ENCODE measurements at regions not wholly inside any gene's neighbourhood (a gene's known extent, or its start where the extent isn't known, plus 50 kb on each side); places are given as distances from the start of the nearest gene placed in this dataset.

DNA sequence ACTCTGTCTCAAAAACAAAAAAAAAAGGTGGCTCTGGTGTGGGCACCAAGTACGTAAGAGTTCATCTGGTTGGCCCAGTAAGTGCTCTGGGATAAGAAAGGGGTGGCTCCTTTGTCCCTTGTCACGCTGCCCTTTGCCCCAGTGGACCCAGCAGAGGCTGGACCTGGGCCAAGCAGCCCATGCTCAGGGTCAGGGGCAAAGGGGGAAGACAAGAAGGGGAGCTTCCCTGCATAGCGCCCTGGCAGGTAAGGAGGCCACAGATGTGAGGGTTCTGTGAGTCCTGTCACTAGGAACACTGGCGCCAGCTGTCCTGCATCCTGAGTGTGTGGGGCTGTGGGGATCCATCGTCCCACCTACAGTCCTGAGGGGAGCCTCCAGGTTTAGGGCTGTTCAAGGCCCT lies 65.3 kb downstream of the GADD45G start:
- TF ChIP-seq, protein P1, sequence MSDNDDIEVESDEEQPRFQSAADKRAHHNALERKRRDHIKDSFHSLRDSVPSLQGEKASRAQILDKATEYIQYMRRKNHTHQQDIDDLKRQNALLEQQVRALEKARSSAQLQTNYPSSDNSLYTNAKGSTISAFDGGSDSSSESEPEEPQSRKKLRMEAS (IDR thresholded peaks at IDR 0.05) = no peak
- TF ChIP-seq EGR1 (IDR thresholded peaks at IDR 0.05) = no peak
- TF ChIP-seq TAF1 (IDR thresholded peaks at IDR 0.05; ENCODE audit: low read depth) = no peak
- no peak for TF ChIP-seq NFIC (IDR thresholded peaks at IDR 0.05)
- no peak for TF ChIP-seq TCF12 (IDR thresholded peaks at IDR 0.05; ENCODE audit: low read depth)
- TF ChIP-seq RAD21 (IDR thresholded peaks at IDR 0.05; ENCODE audit: low read depth) = no peak
- no peak for TF ChIP-seq ZBTB7A (IDR thresholded peaks at IDR 0.05; ENCODE audit: low read depth)
- TF ChIP-seq USF1 (IDR thresholded peaks at IDR 0.05) = no peak
- TF ChIP-seq FOXM1 (IDR thresholded peaks at IDR 0.05; ENCODE audit: borderline replicate concordance, low read depth) = no peak
- no peak for TF ChIP-seq TEAD4 (IDR thresholded peaks at IDR 0.05)
- no peak for TF ChIP-seq YY1 (IDR thresholded peaks at IDR 0.05; ENCODE audit: low read depth)
- no peak for TF ChIP-seq CREB1 (IDR thresholded peaks at IDR 0.05; ENCODE audit: low read depth)
- no peak for TF ChIP-seq CEBPB (IDR thresholded peaks at IDR 0.05)
- TF ChIP-seq EP300 (IDR thresholded peaks at IDR 0.05; ENCODE audit: borderline replicate concordance) = no peak
- TF ChIP-seq, protein P2, sequence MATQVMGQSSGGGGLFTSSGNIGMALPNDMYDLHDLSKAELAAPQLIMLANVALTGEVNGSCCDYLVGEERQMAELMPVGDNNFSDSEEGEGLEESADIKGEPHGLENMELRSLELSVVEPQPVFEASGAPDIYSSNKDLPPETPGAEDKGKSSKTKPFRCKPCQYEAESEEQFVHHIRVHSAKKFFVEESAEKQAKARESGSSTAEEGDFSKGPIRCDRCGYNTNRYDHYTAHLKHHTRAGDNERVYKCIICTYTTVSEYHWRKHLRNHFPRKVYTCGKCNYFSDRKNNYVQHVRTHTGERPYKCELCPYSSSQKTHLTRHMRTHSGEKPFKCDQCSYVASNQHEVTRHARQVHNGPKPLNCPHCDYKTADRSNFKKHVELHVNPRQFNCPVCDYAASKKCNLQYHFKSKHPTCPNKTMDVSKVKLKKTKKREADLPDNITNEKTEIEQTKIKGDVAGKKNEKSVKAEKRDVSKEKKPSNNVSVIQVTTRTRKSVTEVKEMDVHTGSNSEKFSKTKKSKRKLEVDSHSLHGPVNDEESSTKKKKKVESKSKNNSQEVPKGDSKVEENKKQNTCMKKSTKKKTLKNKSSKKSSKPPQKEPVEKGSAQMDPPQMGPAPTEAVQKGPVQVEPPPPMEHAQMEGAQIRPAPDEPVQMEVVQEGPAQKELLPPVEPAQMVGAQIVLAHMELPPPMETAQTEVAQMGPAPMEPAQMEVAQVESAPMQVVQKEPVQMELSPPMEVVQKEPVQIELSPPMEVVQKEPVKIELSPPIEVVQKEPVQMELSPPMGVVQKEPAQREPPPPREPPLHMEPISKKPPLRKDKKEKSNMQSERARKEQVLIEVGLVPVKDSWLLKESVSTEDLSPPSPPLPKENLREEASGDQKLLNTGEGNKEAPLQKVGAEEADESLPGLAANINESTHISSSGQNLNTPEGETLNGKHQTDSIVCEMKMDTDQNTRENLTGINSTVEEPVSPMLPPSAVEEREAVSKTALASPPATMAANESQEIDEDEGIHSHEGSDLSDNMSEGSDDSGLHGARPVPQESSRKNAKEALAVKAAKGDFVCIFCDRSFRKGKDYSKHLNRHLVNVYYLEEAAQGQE (IDR thresholded peaks at IDR 0.05; ENCODE audit: low read depth) = no peak

- TF ChIP-seq CEBPB (IDR thresholded peaks at IDR 0.05) (no peak), EGR1 (IDR thresholded peaks at IDR 0.05) (no peak), NFIC (IDR thresholded peaks at IDR 0.05) (no peak), YY1 (IDR thresholded peaks at IDR 0.05; ENCODE audit: low read depth) (no peak), TEAD4 (IDR thresholded peaks at IDR 0.05) (no peak), FOXM1 (IDR thresholded peaks at IDR 0.05; ENCODE audit: borderline replicate concordance, low read depth) (no peak), RAD21 (IDR thresholded peaks at IDR 0.05; ENCODE audit: low read depth) (no peak), TCF12 (IDR thresholded peaks at IDR 0.05; ENCODE audit: low read depth) (no peak), CREB1 (IDR thresholded peaks at IDR 0.05; ENCODE audit: low read depth) (no peak), EP300 (IDR thresholded peaks at IDR 0.05; ENCODE audit: borderline replicate concordance) (no peak), TAF1 (IDR thresholded peaks at IDR 0.05; ENCODE audit: low read depth) (no peak), ZBTB7A (IDR thresholded peaks at IDR 0.05; ENCODE audit: low read depth) (no peak), USF1 (IDR thresholded peaks at IDR 0.05) (no peak)
- TF ChIP-seq, protein P1 (IDR thresholded peaks at IDR 0.05) = no peak
- TF ChIP-seq, protein P2 (IDR thresholded peaks at IDR 0.05; ENCODE audit: low read depth) = no peak
These were observed 66.1 kb downstream of the GADD45G start for GRCh38 chr9:89670801-89671434.

GRCh38 chr9:89674667-89675057 lies 69.8 kb downstream of the GADD45G start:
- TF ChIP-seq YY1 (IDR thresholded peaks at IDR 0.05; ENCODE audit: low read depth) (no peak), RAD21 (IDR thresholded peaks at IDR 0.05; ENCODE audit: low read depth) (no peak), CEBPB (IDR thresholded peaks at IDR 0.05) (no peak), USF1 (IDR thresholded peaks at IDR 0.05) (no peak), TCF12 (IDR thresholded peaks at IDR 0.05; ENCODE audit: low read depth) (no peak), ZBTB7A (IDR thresholded peaks at IDR 0.05; ENCODE audit: low read depth) (no peak), TAF1 (IDR thresholded peaks at IDR 0.05; ENCODE audit: low read depth) (no peak), TEAD4 (IDR thresholded peaks at IDR 0.05) (no peak), NFIC (IDR thresholded peaks at IDR 0.05) (no peak), EGR1 (IDR thresholded peaks at IDR 0.05) (no peak), EP300 (IDR thresholded peaks at IDR 0.05; ENCODE audit: borderline replicate concordance) (no peak), CREB1 (IDR thresholded peaks at IDR 0.05; ENCODE audit: low read depth) (no peak), FOXM1 (IDR thresholded peaks at IDR 0.05; ENCODE audit: borderline replicate concordance, low read depth) (no peak)
- TF ChIP-seq, protein P1 (IDR thresholded peaks at IDR 0.05) = no peak
- TF ChIP-seq, protein P2 (IDR thresholded peaks at IDR 0.05; ENCODE audit: low read depth) = no peak
